GM04503 (cell line): ENCODE measurements at regions not wholly inside any gene's neighbourhood (a gene's known extent, or its start where the extent isn't known, plus 50 kb on each side); places are given as distances from the start of the nearest gene placed in this dataset.

Experiments used
- DNase-seq: peaks from one replicate; pipeline ENCODE4 v3.0.0-alpha.2; 2012; ENCODE audit warnings: low read depth

DNA sequence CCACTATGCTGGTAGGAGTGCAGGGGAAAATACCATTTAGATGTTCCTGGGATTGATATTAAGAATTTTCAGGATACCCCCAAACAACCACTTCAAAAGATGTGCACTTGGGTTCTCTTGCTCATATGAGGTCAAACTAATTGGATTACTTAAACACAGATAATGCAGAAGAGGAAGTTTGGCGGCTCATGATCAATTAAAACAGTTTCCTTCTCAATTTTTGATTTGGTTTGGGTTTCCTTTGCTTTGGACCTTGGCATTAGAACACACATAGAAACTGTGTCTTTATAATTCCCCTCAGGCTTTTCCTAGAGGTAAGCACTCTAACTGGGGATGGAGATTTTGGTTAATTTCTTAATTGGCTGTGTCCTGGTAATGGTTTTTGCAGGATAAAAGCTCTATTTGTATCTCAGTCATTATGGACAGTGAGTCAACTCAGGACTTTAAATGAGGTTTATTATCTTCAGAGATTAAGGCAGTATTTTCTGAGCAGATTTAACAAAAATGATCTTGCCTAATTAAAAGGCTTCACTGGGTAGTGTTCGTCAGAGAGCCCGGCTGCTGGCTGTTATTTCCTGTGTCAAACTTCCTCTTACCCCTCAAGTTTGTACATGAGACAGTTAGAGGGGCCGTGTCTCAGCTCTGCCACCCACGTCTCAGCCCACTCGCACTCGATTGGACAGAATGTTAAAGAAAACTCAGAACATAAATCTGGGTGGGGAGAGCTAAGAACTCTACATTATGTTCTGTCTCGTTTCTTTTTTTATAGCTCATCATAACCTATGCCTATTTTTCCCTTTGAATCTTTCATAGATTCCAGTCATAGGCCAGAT lies 50.3 kb upstream of the PREP start:
- DNase-seq = no peak
